HFFc6 (cell line): ENCODE measurements at regions not wholly inside any gene's neighbourhood (a gene's known extent, or its start where the extent isn't known, plus 50 kb on each side); places are given as distances from the start of the nearest gene placed in this dataset.

Experiments used
- DNase-seq: peaks from one replicate; pipeline ENCODE4 v3.0.0-alpha.2; 2018
- H3K27ac Mint-ChIP-seq: 2 replicates; pipeline ENCODE4 v1.8.0; 2020; ENCODE audit warnings: mild to moderate bottlenecking, mixed read lengths
- H3K27me3 Mint-ChIP-seq: 2 replicates; pipeline ENCODE4 v1.8.0; 2021; ENCODE audit warnings: mild to moderate bottlenecking, moderate library complexity, mixed read lengths; ENCODE audit not compliant: insufficient read depth
- H3K36me3 Mint-ChIP-seq: 2 replicates; pipeline ENCODE4 v1.8.0; 2021; ENCODE audit warnings: low read depth, mixed read lengths
- H3K4me1 Mint-ChIP-seq: 2 replicates; pipeline ENCODE4 v1.8.0; 2020; ENCODE audit warnings: low read depth, mixed read lengths
- H3K4me3 Mint-ChIP-seq: 2 replicates; pipeline ENCODE4 v1.8.0; 2020; ENCODE audit warnings: mild to moderate bottlenecking, moderate library complexity, mixed read lengths
- H3K9me3 Mint-ChIP-seq: 2 replicates; pipeline ENCODE4 v1.8.0; 2020; ENCODE audit warnings: mild to moderate bottlenecking, mixed read lengths
- TF ChIP-seq, protein P1 (sequence below): fragments of 200-600 bp; sonication (generic); IDR thresholded peaks from 2 replicates; pipeline ENCODE4 v1.5.0; 2021; ENCODE audit warnings: antibody characterized with exemption, mild to moderate bottlenecking

DNA sequence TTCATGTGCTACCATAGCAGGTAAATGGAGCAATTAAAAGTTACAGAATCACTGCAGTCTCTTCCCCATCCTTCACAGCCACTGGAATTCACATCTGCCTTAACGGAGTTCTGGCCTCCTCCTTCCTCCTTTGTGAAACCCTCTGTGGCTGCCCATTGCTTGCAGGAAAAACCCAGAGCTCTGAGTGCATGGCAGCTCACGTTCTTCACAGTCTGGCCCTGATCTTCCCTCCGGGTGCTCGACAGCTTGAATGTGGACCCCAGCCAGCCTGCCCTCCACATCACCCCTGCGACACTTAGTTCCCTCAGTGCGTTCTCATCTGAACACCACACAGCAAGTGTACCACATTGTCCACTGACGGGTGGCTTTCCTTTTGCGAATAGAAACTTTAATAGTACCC is 63.2 kb upstream of the RUFY1 start:
- peaks cover 30% of the 10 kb centered on the region for H3K4me1 Mint-ChIP-seq

GRCh38 chr5:179486596-179487051 is 63.7 kb upstream of the RUFY1 start:
- peak; percentile 11 for DNase-seq
- TF ChIP-seq, protein P1, sequence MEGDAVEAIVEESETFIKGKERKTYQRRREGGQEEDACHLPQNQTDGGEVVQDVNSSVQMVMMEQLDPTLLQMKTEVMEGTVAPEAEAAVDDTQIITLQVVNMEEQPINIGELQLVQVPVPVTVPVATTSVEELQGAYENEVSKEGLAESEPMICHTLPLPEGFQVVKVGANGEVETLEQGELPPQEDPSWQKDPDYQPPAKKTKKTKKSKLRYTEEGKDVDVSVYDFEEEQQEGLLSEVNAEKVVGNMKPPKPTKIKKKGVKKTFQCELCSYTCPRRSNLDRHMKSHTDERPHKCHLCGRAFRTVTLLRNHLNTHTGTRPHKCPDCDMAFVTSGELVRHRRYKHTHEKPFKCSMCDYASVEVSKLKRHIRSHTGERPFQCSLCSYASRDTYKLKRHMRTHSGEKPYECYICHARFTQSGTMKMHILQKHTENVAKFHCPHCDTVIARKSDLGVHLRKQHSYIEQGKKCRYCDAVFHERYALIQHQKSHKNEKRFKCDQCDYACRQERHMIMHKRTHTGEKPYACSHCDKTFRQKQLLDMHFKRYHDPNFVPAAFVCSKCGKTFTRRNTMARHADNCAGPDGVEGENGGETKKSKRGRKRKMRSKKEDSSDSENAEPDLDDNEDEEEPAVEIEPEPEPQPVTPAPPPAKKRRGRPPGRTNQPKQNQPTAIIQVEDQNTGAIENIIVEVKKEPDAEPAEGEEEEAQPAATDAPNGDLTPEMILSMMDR = no peak
- Mint-ChIP-seq H3K4me1 (peaks cover 30% of the 10 kb centered on the region), H3K27ac (no peak overlapping the region; the same call in 1 of the 2 replicates), H3K4me3 (peak overlapping the region; percentile 32; the same call in 1 of the 2 replicates), H3K9me3 (no peaks in the 10 kb centered on the region), H3K27me3 (peaks cover 4% of the 10 kb centered on the region), H3K36me3 (no peaks in the 10 kb centered on the region)

More for the DNA sequence above, 63.2 kb upstream of the RUFY1 start:
- peaks cover 4% of the 10 kb centered on the region for H3K27me3 Mint-ChIP-seq
- TF ChIP-seq, protein P1 = no peak
- no peaks in the 10 kb centered on the region for H3K9me3 Mint-ChIP-seq
- H3K4me3 Mint-ChIP-seq = no peak overlapping the region
- DNase-seq = no peak
- no peak overlapping the region for H3K27ac Mint-ChIP-seq
- no peaks in the 10 kb centered on the region for H3K36me3 Mint-ChIP-seq

- no peak overlapping the region; the same call in 1 of the 2 replicates for H3K4me3 Mint-ChIP-seq
- no peaks in the 10 kb centered on the region for H3K36me3 Mint-ChIP-seq
- peaks cover 30% of the 10 kb centered on the region for H3K4me1 Mint-ChIP-seq
- no peak for DNase-seq
- H3K27ac Mint-ChIP-seq = no peak overlapping the region
- TF ChIP-seq, protein P1 = no peak
- peaks cover 4% of the 10 kb centered on the region for H3K27me3 Mint-ChIP-seq
- H3K9me3 Mint-ChIP-seq = no peaks in the 10 kb centered on the region
Measured at GRCh38 chr5:179485845-179486575, 64.3 kb upstream of the RUFY1 start.

- Mint-ChIP-seq H3K4me3 (no peak overlapping the region), H3K27ac (no peak overlapping the region), H3K4me1 (peaks cover 30% of the 10 kb centered on the region), H3K27me3 (peaks cover 8% of the 10 kb centered on the region), H3K9me3 (no peaks in the 10 kb centered on the region), H3K36me3 (no peaks in the 10 kb centered on the region)
- TF ChIP-seq, protein P1 = no peak
- no peak for DNase-seq
Measured at GRCh38 chr5:179484761-179485160, 65.6 kb upstream of the RUFY1 start.

DNA sequence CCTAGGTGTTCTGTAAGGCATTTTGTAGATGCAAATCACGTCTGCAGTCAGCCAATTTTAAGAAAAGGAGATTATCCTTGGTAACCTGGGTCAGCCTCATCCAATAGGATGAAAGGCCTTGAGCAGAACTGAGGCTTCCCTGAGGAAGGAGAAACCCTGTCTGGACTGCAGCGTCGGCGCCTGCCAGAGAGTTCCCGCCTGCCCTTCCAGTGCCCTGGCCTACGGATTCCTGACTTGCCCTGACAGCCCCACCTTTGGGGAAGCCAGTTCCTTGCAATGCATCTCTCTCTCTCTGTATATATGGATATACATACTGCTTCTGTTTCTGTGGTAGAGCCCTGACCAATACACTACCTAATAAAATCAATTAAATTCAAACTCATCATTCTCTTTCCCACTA is 66.2 kb upstream of the RUFY1 start:
- no peaks in the 10 kb centered on the region for H3K36me3 Mint-ChIP-seq
- H3K27me3 Mint-ChIP-seq = peaks cover 8% of the 10 kb centered on the region
- H3K4me3 Mint-ChIP-seq = no peak overlapping the region
- DNase-seq = no peak
- H3K9me3 Mint-ChIP-seq = no peaks in the 10 kb centered on the region
- H3K4me1 Mint-ChIP-seq = peaks cover 30% of the 10 kb centered on the region
- TF ChIP-seq, protein P1 = no peak
- H3K27ac Mint-ChIP-seq = no peak overlapping the region
